ENCODE measurements at regions not wholly inside any gene's neighbourhood (a gene's known extent, or its start where the extent isn't known, plus 50 kb on each side); places are given as distances from the start of the nearest gene placed in this dataset.

GRCh38 chr3:168926426-168926825 is 737.1 kb downstream of the MECOM start:
- TF ChIP-seq, protein P1, sequence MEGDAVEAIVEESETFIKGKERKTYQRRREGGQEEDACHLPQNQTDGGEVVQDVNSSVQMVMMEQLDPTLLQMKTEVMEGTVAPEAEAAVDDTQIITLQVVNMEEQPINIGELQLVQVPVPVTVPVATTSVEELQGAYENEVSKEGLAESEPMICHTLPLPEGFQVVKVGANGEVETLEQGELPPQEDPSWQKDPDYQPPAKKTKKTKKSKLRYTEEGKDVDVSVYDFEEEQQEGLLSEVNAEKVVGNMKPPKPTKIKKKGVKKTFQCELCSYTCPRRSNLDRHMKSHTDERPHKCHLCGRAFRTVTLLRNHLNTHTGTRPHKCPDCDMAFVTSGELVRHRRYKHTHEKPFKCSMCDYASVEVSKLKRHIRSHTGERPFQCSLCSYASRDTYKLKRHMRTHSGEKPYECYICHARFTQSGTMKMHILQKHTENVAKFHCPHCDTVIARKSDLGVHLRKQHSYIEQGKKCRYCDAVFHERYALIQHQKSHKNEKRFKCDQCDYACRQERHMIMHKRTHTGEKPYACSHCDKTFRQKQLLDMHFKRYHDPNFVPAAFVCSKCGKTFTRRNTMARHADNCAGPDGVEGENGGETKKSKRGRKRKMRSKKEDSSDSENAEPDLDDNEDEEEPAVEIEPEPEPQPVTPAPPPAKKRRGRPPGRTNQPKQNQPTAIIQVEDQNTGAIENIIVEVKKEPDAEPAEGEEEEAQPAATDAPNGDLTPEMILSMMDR (IDR thresholded peaks at IDR 0.05) = no peak
- TF ChIP-seq POLR2A (IDR thresholded peaks at IDR 0.05) = no peak

Measured in testis (tissue), 2 donors.